HepG2 (cell line): ENCODE measurements at regions not wholly inside any gene's neighbourhood (a gene's known extent, or its start where the extent isn't known, plus 50 kb on each side); places are given as distances from the start of the nearest gene placed in this dataset.

ENCODE experiments used
- ARNT2 ChIP-seq: sonication (generic); formaldehyde crosslinking; IDR thresholded peaks from 2 replicates; pipeline ENCODE4 v1.8.0; 2022; ENCODE audit warnings: mild to moderate bottlenecking, low read depth, missing genetic modification reagents, moderate library complexity
- ELF1 ChIP-seq: sonication (generic); formaldehyde crosslinking; IDR thresholded peaks from 2 replicates; pipeline ENCODE4 v1.4.0; 2020; ENCODE audit warnings: missing genetic modification reagents
- EP300 ChIP-seq, 3 experiments: sonication (generic) in 1 of 3; formaldehyde crosslinking in 1 of 3; IDR thresholded peaks; 2 replicates each; pipeline versions ENCODE4 v1.5.1 to v1.6.1; 2011 to 2020; ENCODE audit warnings: low read depth in 2 of 3, low read length in 2 of 3, borderline replicate concordance in 1 of 3, improper control_type of control experiment in 1 of 3, mild to moderate bottlenecking in 1 of 3, missing genetic modification reagents in 1 of 3, moderate library complexity in 1 of 3
- ISL2 ChIP-seq: sonication (generic); formaldehyde crosslinking; IDR thresholded peaks from 2 replicates; pipeline ENCODE4 v1.5.0; 2020; ENCODE audit warnings: missing genetic modification reagents
- JUN ChIP-seq: sonication (generic); formaldehyde crosslinking; IDR thresholded peaks from 2 replicates; pipeline ENCODE4 v1.4.0; 2020; ENCODE audit warnings: mild to moderate bottlenecking, missing genetic modification reagents
- KIAA2018 ChIP-seq: sonication (generic); formaldehyde crosslinking; IDR thresholded peaks from 2 replicates; pipeline ENCODE4 v1.5.0; 2020; ENCODE audit warnings: mild to moderate bottlenecking, missing genetic modification reagents, borderline replicate concordance
- NFYC ChIP-seq: IDR thresholded peaks from 2 replicates; pipeline ENCODE4 v1.6.1; 2016; ENCODE audit warnings: missing genetic modification reagents, missing compliant biosample characterization
- POLR2A ChIP-seq, 2 experiments: IDR thresholded peaks; 2 replicates each; pipeline ENCODE4 v1.6.1; 2011; ENCODE audit warnings: low read depth in 2 of 2, low read length in 2 of 2, mild to moderate bottlenecking in 1 of 2, moderate library complexity in 1 of 2; ENCODE audit not compliant: insufficient read depth in 1 of 2
- SNAPC4 ChIP-seq: sonication (generic); formaldehyde crosslinking; IDR thresholded peaks from 2 replicates; pipeline ENCODE4 v1.4.0; 2020; ENCODE audit warnings: mild to moderate bottlenecking, missing genetic modification reagents
- ZFP1 ChIP-seq: IDR thresholded peaks from 2 replicates; pipeline ENCODE4 v1.6.1; 2016
- ZNF552 ChIP-seq: sonication (generic); formaldehyde crosslinking; IDR thresholded peaks from 2 replicates; pipeline ENCODE4 v1.9.0; 2022; ENCODE audit warnings: missing genetic modification reagents, mild to moderate bottlenecking, borderline replicate concordance
- ZNF660 ChIP-seq: sonication (generic); formaldehyde crosslinking; IDR thresholded peaks from 2 replicates; pipeline ENCODE4 v1.5.1; 2020; ENCODE audit warnings: mild to moderate bottlenecking, low read depth, missing genetic modification reagents, borderline replicate concordance
- ZNF788 ChIP-seq: sonication (generic); formaldehyde crosslinking; IDR thresholded peaks from 2 replicates; pipeline ENCODE4 v1.5.0; 2020; ENCODE audit warnings: mild to moderate bottlenecking, missing genetic modification reagents, borderline replicate concordance
- ZNF800 ChIP-seq: sonication (generic); formaldehyde crosslinking; IDR thresholded peaks from 2 replicates; pipeline ENCODE4 v1.4.0; 2020; ENCODE audit warnings: missing genetic modification reagents
- TF ChIP-seq, protein P1 (sequence below): IDR thresholded peaks from 2 replicates; pipeline ENCODE4 v1.6.1; 2016; ENCODE audit warnings: low read depth, borderline replicate concordance

DNA sequence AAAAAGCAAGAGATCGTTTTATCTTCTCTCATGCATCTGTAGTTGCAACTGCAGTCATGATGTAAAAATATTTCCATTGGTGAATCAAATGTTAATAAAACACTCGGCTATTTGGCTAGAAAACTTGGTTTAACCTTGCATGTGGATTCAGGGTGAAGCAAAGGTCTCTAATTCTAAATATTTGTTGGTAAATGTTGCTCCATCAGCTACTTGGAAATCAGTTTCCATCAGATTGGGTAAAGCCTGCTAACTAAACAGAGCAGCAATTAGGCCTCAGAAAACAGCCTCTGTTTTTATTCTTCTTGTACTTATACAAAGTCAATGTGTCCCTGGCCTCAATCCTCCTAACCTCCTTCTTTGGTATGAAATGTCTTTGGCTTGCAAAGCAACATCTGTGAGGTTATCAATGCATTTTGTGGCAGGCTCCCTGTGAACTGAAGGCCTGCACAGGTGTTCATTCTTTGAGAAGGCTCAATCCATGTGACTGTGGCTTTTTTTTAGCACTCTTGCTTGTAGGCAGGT lies 312.3 kb downstream of the WDR72 start (continued):
- no peak for TF ChIP-seq KIAA2018 (CRISPR knock-in tag)
- no peak for TF ChIP-seq ZNF788 (CRISPR knock-in tag)
- TF ChIP-seq, protein P1, sequence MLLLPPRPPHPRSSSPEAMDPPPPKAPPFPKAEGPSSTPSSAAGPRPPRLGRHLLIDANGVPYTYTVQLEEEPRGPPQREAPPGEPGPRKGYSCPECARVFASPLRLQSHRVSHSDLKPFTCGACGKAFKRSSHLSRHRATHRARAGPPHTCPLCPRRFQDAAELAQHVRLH (CRISPR knock-in tag): no peak
- TF ChIP-seq SNAPC4 (CRISPR knock-in tag): no peak
- TF ChIP-seq ELF1: no peak
- TF ChIP-seq ARNT2 (CRISPR knock-in tag): no peak
- no peak for TF ChIP-seq JUN (CRISPR knock-in tag)
- TF ChIP-seq ZFP1 (CRISPR knock-in tag): no peak
- TF ChIP-seq ZNF800 (CRISPR knock-in tag): no peak
- TF ChIP-seq NFYC (CRISPR knock-in tag): no peak
- no peak for TF ChIP-seq ZNF660 (CRISPR knock-in tag)
- peak; percentile 71; the same call in 1 of the 2 replicates for TF ChIP-seq ISL2 (CRISPR knock-in tag)
- peak in 1 of 2 experiments; percentile 90; a peak in 2 of 4 replicates for TF ChIP-seq EP300 (IDR thresholded peaks at IDR 0.05; ENCODE audit: low read depth in 2 of 2, low read length in 2 of 2)
- no peak for TF ChIP-seq EP300 (CRISPR knock-in tag; IDR thresholded peaks at IDR 0.05; ENCODE audit: borderline replicate concordance)
- no peak for TF ChIP-seq POLR2A (IDR thresholded peaks at IDR 0.05; ENCODE audit: insufficient read depth in 1 of 2, low read depth in 2 of 2, low read length in 2 of 2)
- TF ChIP-seq ZNF552 (CRISPR knock-in tag): no peak
